ENCODE measurements at regions not wholly inside any gene's neighbourhood (a gene's known extent, or its start where the extent isn't known, plus 50 kb on each side); places are given as distances from the start of the nearest gene placed in this dataset.

GRCh38 chr2:240369801-240370585 is 65.5 kb upstream of the GPC1 start:
- TF ChIP-seq CTCF (IDR thresholded peaks at IDR 0.05) (no peak), POLR2A (IDR thresholded peaks at IDR 0.05) (no peak), POLR2AphosphoS5 (IDR thresholded peaks at IDR 0.05) (peak in 1 of 3 donors; percentile 28), EP300 (IDR thresholded peaks at IDR 0.05; ENCODE audit: low read depth) (no peak)
